ENCODE measurements at regions not wholly inside any gene's neighbourhood (a gene's known extent, or its start where the extent isn't known, plus 50 kb on each side); places are given as distances from the start of the nearest gene placed in this dataset.

- no CpG with 5 or more reads among the region's 2 CpGs for WGBS (ENCODE audit: insufficient coverage, insufficient read length)
- H3K4me3 ChIP-seq (ENCODE audit: low read length): no peak overlapping the region
- no peak for DNase-seq (ENCODE audit: low read depth, low spot score)
- no peaks in the 10 kb centered on the region for H3K9me3 ChIP-seq (ENCODE audit: control insufficient read depth, insufficient read depth, low read length)
- no peaks in the 10 kb centered on the region for H3K4me1 ChIP-seq (ENCODE audit: control insufficient read depth, insufficient read depth, low read length)
- no peaks in the 10 kb centered on the region for H3K27me3 ChIP-seq (ENCODE audit: control insufficient read depth, insufficient read depth, low read length)
- no peaks in the 10 kb centered on the region for H3K36me3 ChIP-seq (ENCODE audit: control insufficient read depth, insufficient read depth, low read length)
- no peak overlapping the region for H3K27ac ChIP-seq (ENCODE audit: low read length)
These were observed 231.0 kb upstream of the EYS start for GRCh38 chr6:65938000-65938399.

- no peaks in the 10 kb centered on the region for H3K27me3 ChIP-seq (ENCODE audit: control insufficient read depth, insufficient read depth, low read length)
- DNase-seq (ENCODE audit: low read depth, low spot score): no peak
- no peak overlapping the region for H3K27ac ChIP-seq (ENCODE audit: low read length)
- no CpG with 5 or more reads among the region's 1 CpG for WGBS (ENCODE audit: insufficient coverage, insufficient read length)
- H3K36me3 ChIP-seq (ENCODE audit: control insufficient read depth, insufficient read depth, low read length): no peaks in the 10 kb centered on the region
- H3K4me1 ChIP-seq (ENCODE audit: control insufficient read depth, insufficient read depth, low read length): no peaks in the 10 kb centered on the region
- peaks cover 2% of the 10 kb centered on the region for H3K9me3 ChIP-seq (ENCODE audit: control insufficient read depth, insufficient read depth, low read length)
- H3K4me3 ChIP-seq (ENCODE audit: low read length): no peak overlapping the region
These were observed 228.4 kb upstream of the EYS start for GRCh38 chr6:65935412-65935811.

GRCh38 chr6:65933390-65933789, 226.4 kb upstream of the EYS start:
- no peaks in the 10 kb centered on the region for H3K4me1 ChIP-seq (ENCODE audit: control insufficient read depth, insufficient read depth, low read length)
- no peak overlapping the region for H3K27ac ChIP-seq (ENCODE audit: low read length)
- no peaks in the 10 kb centered on the region for H3K27me3 ChIP-seq (ENCODE audit: control insufficient read depth, insufficient read depth, low read length)
- DNase-seq (ENCODE audit: low read depth, low spot score): no peak
- no CpG with 5 or more reads among the region's 1 CpG for WGBS (ENCODE audit: insufficient coverage, insufficient read length)
- H3K36me3 ChIP-seq (ENCODE audit: control insufficient read depth, insufficient read depth, low read length): no peaks in the 10 kb centered on the region
- H3K9me3 ChIP-seq (ENCODE audit: control insufficient read depth, insufficient read depth, low read length): peaks cover 3% of the 10 kb centered on the region
- no peak overlapping the region for H3K4me3 ChIP-seq (ENCODE audit: low read length)

- DNase-seq (ENCODE audit: low read depth, low spot score): no peak
- Histone ChIP-seq H3K4me1 (ENCODE audit: control insufficient read depth, insufficient read depth, low read length) (no peaks in the 10 kb centered on the region), H3K4me3 (ENCODE audit: low read length) (no peak overlapping the region), H3K9me3 (ENCODE audit: control insufficient read depth, insufficient read depth, low read length) (peaks cover 3% of the 10 kb centered on the region), H3K36me3 (ENCODE audit: control insufficient read depth, insufficient read depth, low read length) (no peaks in the 10 kb centered on the region), H3K27ac (ENCODE audit: low read length) (no peak overlapping the region), H3K27me3 (ENCODE audit: control insufficient read depth, insufficient read depth, low read length) (no peaks in the 10 kb centered on the region)
- no CpG with 5 or more reads among the region's 13 CpGs for WGBS (ENCODE audit: insufficient coverage, insufficient read length)
These were observed 220.1 kb upstream of the EYS start for GRCh38 chr6:65927141-65927540.

- WGBS (ENCODE audit: insufficient coverage, insufficient read length): no CpG with 5 or more reads among the region's 2 CpGs
- Histone ChIP-seq H3K4me3 (ENCODE audit: low read length) (no peak overlapping the region), H3K4me1 (ENCODE audit: control insufficient read depth, insufficient read depth, low read length) (no peaks in the 10 kb centered on the region), H3K27ac (ENCODE audit: low read length) (no peak overlapping the region), H3K36me3 (ENCODE audit: control insufficient read depth, insufficient read depth, low read length) (no peaks in the 10 kb centered on the region), H3K9me3 (ENCODE audit: control insufficient read depth, insufficient read depth, low read length) (no peaks in the 10 kb centered on the region), H3K27me3 (ENCODE audit: control insufficient read depth, insufficient read depth, low read length) (no peaks in the 10 kb centered on the region)
- no peak for DNase-seq (ENCODE audit: low read depth, low spot score)
These were observed 217.4 kb upstream of the EYS start for GRCh38 chr6:65924411-65924810.

GRCh38 chr6:65922049-65922448, 215.0 kb upstream of the EYS start:
- no peak for DNase-seq (ENCODE audit: low read depth, low spot score)
- no peaks in the 10 kb centered on the region for H3K27me3 ChIP-seq (ENCODE audit: control insufficient read depth, insufficient read depth, low read length)
- H3K27ac ChIP-seq (ENCODE audit: low read length): no peak overlapping the region
- no peaks in the 10 kb centered on the region for H3K36me3 ChIP-seq (ENCODE audit: control insufficient read depth, insufficient read depth, low read length)
- H3K9me3 ChIP-seq (ENCODE audit: control insufficient read depth, insufficient read depth, low read length): no peaks in the 10 kb centered on the region
- H3K4me3 ChIP-seq (ENCODE audit: low read length): no peak overlapping the region
- no peaks in the 10 kb centered on the region for H3K4me1 ChIP-seq (ENCODE audit: control insufficient read depth, insufficient read depth, low read length)

GRCh38 chr6:65908065-65908464, 201.0 kb upstream of the EYS start:
- no peak overlapping the region for H3K27ac ChIP-seq (ENCODE audit: low read length)
- no peak overlapping the region for H3K4me3 ChIP-seq (ENCODE audit: low read length)
- H3K4me1 ChIP-seq (ENCODE audit: control insufficient read depth, insufficient read depth, low read length): no peaks in the 10 kb centered on the region
- no peaks in the 10 kb centered on the region for H3K27me3 ChIP-seq (ENCODE audit: control insufficient read depth, insufficient read depth, low read length)
- no CpG with 5 or more reads among the region's 1 CpG for WGBS (ENCODE audit: insufficient coverage, insufficient read length)
- H3K9me3 ChIP-seq (ENCODE audit: control insufficient read depth, insufficient read depth, low read length): no peaks in the 10 kb centered on the region
- DNase-seq (ENCODE audit: low read depth, low spot score): no peak
- no peaks in the 10 kb centered on the region for H3K36me3 ChIP-seq (ENCODE audit: control insufficient read depth, insufficient read depth, low read length)

- WGBS (ENCODE audit: insufficient coverage, insufficient read length): no CpG with 5 or more reads among the region's 1 CpG
- H3K9me3 ChIP-seq (ENCODE audit: control insufficient read depth, insufficient read depth, low read length): no peaks in the 10 kb centered on the region
- no peak for DNase-seq (ENCODE audit: low read depth, low spot score)
These were observed 197.0 kb upstream of the EYS start for GRCh38 chr6:65903992-65904391.

GRCh38 chr6:65900928-65901327, 193.9 kb upstream of the EYS start:
- H3K27me3 ChIP-seq (ENCODE audit: control insufficient read depth, insufficient read depth, low read length): no peaks in the 10 kb centered on the region
- H3K27ac ChIP-seq (ENCODE audit: low read length): no peak overlapping the region
- DNase-seq (ENCODE audit: low read depth, low spot score): no peak
- H3K4me1 ChIP-seq (ENCODE audit: control insufficient read depth, insufficient read depth, low read length): no peaks in the 10 kb centered on the region
- no peaks in the 10 kb centered on the region for H3K36me3 ChIP-seq (ENCODE audit: control insufficient read depth, insufficient read depth, low read length)
- H3K4me3 ChIP-seq (ENCODE audit: low read length): no peak overlapping the region
- peaks cover under 1% of the 10 kb centered on the region for H3K9me3 ChIP-seq (ENCODE audit: control insufficient read depth, insufficient read depth, low read length)

More at GRCh38 chr6:65903992-65904391, 197.0 kb upstream of the EYS start:
- Histone ChIP-seq H3K36me3 (ENCODE audit: control insufficient read depth, insufficient read depth, low read length) (no peaks in the 10 kb centered on the region), H3K27me3 (ENCODE audit: control insufficient read depth, insufficient read depth, low read length) (no peaks in the 10 kb centered on the region), H3K4me1 (ENCODE audit: control insufficient read depth, insufficient read depth, low read length) (no peaks in the 10 kb centered on the region), H3K27ac (ENCODE audit: low read length) (no peak overlapping the region), H3K4me3 (ENCODE audit: low read length) (no peak overlapping the region)

- H3K36me3 ChIP-seq (ENCODE audit: control insufficient read depth, insufficient read depth, low read length): no peaks in the 10 kb centered on the region
- H3K27me3 ChIP-seq (ENCODE audit: control insufficient read depth, insufficient read depth, low read length): no peaks in the 10 kb centered on the region
- H3K27ac ChIP-seq (ENCODE audit: low read length): no peak overlapping the region
- no peak for DNase-seq (ENCODE audit: low read depth, low spot score)
- no CpG with 5 or more reads among the region's 1 CpG for WGBS (ENCODE audit: insufficient coverage, insufficient read length)
- H3K4me3 ChIP-seq (ENCODE audit: low read length): no peak overlapping the region
- peaks cover 3% of the 10 kb centered on the region for H3K9me3 ChIP-seq (ENCODE audit: control insufficient read depth, insufficient read depth, low read length)
- no peaks in the 10 kb centered on the region for H3K4me1 ChIP-seq (ENCODE audit: control insufficient read depth, insufficient read depth, low read length)
These were observed 189.1 kb upstream of the EYS start for GRCh38 chr6:65896140-65896539.

- Histone ChIP-seq H3K27ac (ENCODE audit: low read length) (no peak overlapping the region), H3K4me1 (ENCODE audit: control insufficient read depth, insufficient read depth, low read length) (no peaks in the 10 kb centered on the region), H3K27me3 (ENCODE audit: control insufficient read depth, insufficient read depth, low read length) (no peaks in the 10 kb centered on the region), H3K9me3 (ENCODE audit: control insufficient read depth, insufficient read depth, low read length) (no peaks in the 10 kb centered on the region), H3K4me3 (ENCODE audit: low read length) (no peak overlapping the region), H3K36me3 (ENCODE audit: control insufficient read depth, insufficient read depth, low read length) (no peaks in the 10 kb centered on the region)
- no CpG with 5 or more reads among the region's 2 CpGs for WGBS (ENCODE audit: insufficient coverage, insufficient read length)
- no peak for DNase-seq (ENCODE audit: low read depth, low spot score)
These were observed 169.6 kb upstream of the EYS start for GRCh38 chr6:65876668-65877067.

Data from iPS DF 6.9 (cell line).